GM20000 (cell line): ENCODE measurements at regions not wholly inside any gene's neighbourhood (a gene's known extent, or its start where the extent isn't known, plus 50 kb on each side); places are given as distances from the start of the nearest gene placed in this dataset.

ENCODE experiments used
- DNase-seq: peaks from one replicate; pipeline ENCODE4 v3.0.0; 2012; ENCODE audit warnings: low spot score
- CTCF ChIP-seq: IDR thresholded peaks from 2 replicates; pipeline ENCODE4 v1.5.1; 2012; ENCODE audit warnings: mild to moderate bottlenecking, control low read depth; ENCODE audit errors: extremely low read depth, missing control alignments

GRCh38 chr2:129302106-129302505 lies 677.4 kb upstream of the RAB6C start:
- TF ChIP-seq CTCF, result no peak
- DNase-seq, result no peak

- DNase-seq, result no peak
- TF ChIP-seq CTCF, result no peak
Observed at GRCh38 chr2:129302561-129303183, 676.8 kb upstream of the RAB6C start.

GRCh38 chr2:129314120-129314519 lies 665.3 kb upstream of the RAB6C start:
- DNase-seq, result no peak
- TF ChIP-seq CTCF, result no peak

GRCh38 chr2:129318581-129319421 lies 660.7 kb upstream of the RAB6C start:
- TF ChIP-seq CTCF, result no peak
- no peak for DNase-seq

- no peak for DNase-seq
- no peak for TF ChIP-seq CTCF
Observed at GRCh38 chr2:129319422-129319717, 660.1 kb upstream of the RAB6C start.

GRCh38 chr2:129320288-129320687 lies 659.2 kb upstream of the RAB6C start:
- TF ChIP-seq CTCF, result no peak
- DNase-seq, result no peak

- DNase-seq, result no peak
- no peak for TF ChIP-seq CTCF
Observed at GRCh38 chr2:129324349-129324748, 655.1 kb upstream of the RAB6C start.
